ENCODE measurements at regions not wholly inside any gene's neighbourhood (a gene's known extent, or its start where the extent isn't known, plus 50 kb on each side); places are given as distances from the start of the nearest gene placed in this dataset.
"Not testable (repeated sequence)": the region's sequence is repeated elsewhere in the genome, so short reads cannot be mapped to it uniquely, and the experiment has no call there.

- Mint-ChIP-seq H3K9me3 (no peaks in the 10 kb centered on the region), H3K27me3 (peaks cover 1% of the 10 kb centered on the region), H3K4me1 (no peaks in the 10 kb centered on the region), H3K4me3 (no peak overlapping the region), H3K27ac (no peak overlapping the region), H3K36me3 (no peaks in the 10 kb centered on the region)
Measured at GRCh38 chr11:134661660-134662059, 249.6 kb upstream of the B3GAT1 start.

GRCh38 chr11:134660416-134660815 lies 248.4 kb upstream of the B3GAT1 start:
- Mint-ChIP-seq H3K36me3 (peaks cover 2% of the 10 kb centered on the region), H3K9me3 (no peaks in the 10 kb centered on the region), H3K4me1 (peaks cover 8% of the 10 kb centered on the region), H3K27ac (no peak overlapping the region), H3K4me3 (no peak overlapping the region), H3K27me3 (no peaks in the 10 kb centered on the region)

GRCh38 chr11:134659882-134660281 lies 247.8 kb upstream of the B3GAT1 start:
- peaks cover 13% of the 10 kb centered on the region for H3K4me1 Mint-ChIP-seq
- H3K9me3 Mint-ChIP-seq = no peaks in the 10 kb centered on the region
- no peak overlapping the region for H3K27ac Mint-ChIP-seq
- peaks cover 4% of the 10 kb centered on the region for H3K27me3 Mint-ChIP-seq
- peaks cover 2% of the 10 kb centered on the region for H3K36me3 Mint-ChIP-seq
- no peak overlapping the region for H3K4me3 Mint-ChIP-seq

GRCh38 chr11:134658481-134659225 lies 246.6 kb upstream of the B3GAT1 start:
- Mint-ChIP-seq H3K27me3 (peaks cover 6% of the 10 kb centered on the region), H3K9me3 (no peaks in the 10 kb centered on the region), H3K4me1 (peaks cover 13% of the 10 kb centered on the region), H3K36me3 (peaks cover 2% of the 10 kb centered on the region), H3K27ac (no peak overlapping the region), H3K4me3 (no peak overlapping the region)

GRCh38 chr11:134657631-134658030 lies 245.6 kb upstream of the B3GAT1 start:
- Mint-ChIP-seq H3K4me3 (no peak overlapping the region), H3K36me3 (peaks cover 2% of the 10 kb centered on the region), H3K27ac (no peak overlapping the region), H3K4me1 (peaks cover 13% of the 10 kb centered on the region), H3K9me3 (no peaks in the 10 kb centered on the region), H3K27me3 (peaks cover 15% of the 10 kb centered on the region)

- peaks cover 2% of the 10 kb centered on the region for H3K36me3 Mint-ChIP-seq
- H3K27ac Mint-ChIP-seq = no peak overlapping the region
- H3K9me3 Mint-ChIP-seq = no peaks in the 10 kb centered on the region
- no peak overlapping the region for H3K4me3 Mint-ChIP-seq
- H3K27me3 Mint-ChIP-seq = peaks cover 16% of the 10 kb centered on the region
- peaks cover 13% of the 10 kb centered on the region for H3K4me1 Mint-ChIP-seq
Measured at GRCh38 chr11:134656861-134657540, 245.0 kb upstream of the B3GAT1 start.

- not testable (repeated sequence) for H3K9me3 Mint-ChIP-seq, H3K27ac Mint-ChIP-seq, H3K36me3 Mint-ChIP-seq
- peak overlapping the region; percentile 1 for H3K4me3 Mint-ChIP-seq
- H3K4me1 Mint-ChIP-seq = peaks cover 13% of the 10 kb centered on the region
- peaks cover 16% of the 10 kb centered on the region for H3K27me3 Mint-ChIP-seq
Measured at GRCh38 chr11:134656086-134656840, 244.2 kb upstream of the B3GAT1 start.

GRCh38 chr11:134655189-134655989 lies 243.3 kb upstream of the B3GAT1 start:
- Mint-ChIP-seq H3K4me3 (no peak overlapping the region), H3K27me3 (peaks cover 16% of the 10 kb centered on the region), H3K36me3 (peaks cover 2% of the 10 kb centered on the region), H3K27ac (no peak overlapping the region), H3K9me3 (no peaks in the 10 kb centered on the region), H3K4me1 (peaks cover 13% of the 10 kb centered on the region)

GRCh38 chr11:134654161-134654915 lies 242.3 kb upstream of the B3GAT1 start:
- H3K4me1 Mint-ChIP-seq = peaks cover 13% of the 10 kb centered on the region
- peaks cover 20% of the 10 kb centered on the region for H3K27me3 Mint-ChIP-seq
- no peak overlapping the region for H3K4me3 Mint-ChIP-seq
- no peak overlapping the region for H3K27ac Mint-ChIP-seq
- H3K9me3 Mint-ChIP-seq = no peaks in the 10 kb centered on the region
- H3K36me3 Mint-ChIP-seq = peaks cover 2% of the 10 kb centered on the region

- Mint-ChIP-seq H3K4me3 (no peak overlapping the region), H3K9me3 (no peaks in the 10 kb centered on the region), H3K36me3 (peaks cover 2% of the 10 kb centered on the region), H3K27me3 (peaks cover 21% of the 10 kb centered on the region), H3K27ac (no peak overlapping the region), H3K4me1 (peaks cover 13% of the 10 kb centered on the region)
Measured at GRCh38 chr11:134652586-134653255, 240.7 kb upstream of the B3GAT1 start.

GRCh38 chr11:134647066-134647743 lies 235.2 kb upstream of the B3GAT1 start:
- Mint-ChIP-seq H3K27me3 (peaks cover 10% of the 10 kb centered on the region), H3K9me3 (no peaks in the 10 kb centered on the region), H3K4me1 (no peaks in the 10 kb centered on the region), H3K4me3 (no peak overlapping the region), H3K36me3 (no peaks in the 10 kb centered on the region), H3K27ac (no peak overlapping the region)

GRCh38 chr11:134646561-134646960 lies 234.5 kb upstream of the B3GAT1 start:
- Mint-ChIP-seq H3K36me3 (no peaks in the 10 kb centered on the region), H3K27me3 (peaks cover 11% of the 10 kb centered on the region), H3K9me3 (no peaks in the 10 kb centered on the region), H3K27ac (no peak overlapping the region), H3K4me3 (no peak overlapping the region), H3K4me1 (no peaks in the 10 kb centered on the region)

GRCh38 chr11:134645576-134645975 lies 233.5 kb upstream of the B3GAT1 start:
- no peak overlapping the region for H3K27ac Mint-ChIP-seq
- H3K27me3 Mint-ChIP-seq = peaks cover 11% of the 10 kb centered on the region
- no peaks in the 10 kb centered on the region for H3K36me3 Mint-ChIP-seq
- no peaks in the 10 kb centered on the region for H3K4me1 Mint-ChIP-seq
- no peak overlapping the region for H3K4me3 Mint-ChIP-seq
- no peaks in the 10 kb centered on the region for H3K9me3 Mint-ChIP-seq
